Caco-2 (cell line): ENCODE measurements at regions not wholly inside any gene's neighbourhood (a gene's known extent, or its start where the extent isn't known, plus 50 kb on each side); places are given as distances from the start of the nearest gene placed in this dataset.

Experiments used
- BruUV-seq: library from RNA; stranded (reverse); fragments of 400-500 nt; replicated peaks from 2 replicates; lab custom pipeline; 2021; lab: Mats Ljungman, UMichigan
- CTCF ChIA-PET: fragments of 300-600 bp; sonication (Branson Sonifier 250); formaldehyde crosslinking; loops from one replicate; lab custom pipeline; 2022; ENCODE audit warnings: antibody characterized with exemption; lab: Charles Lee
- POLR2A ChIA-PET: fragments of 300-600 bp; sonication (Branson Sonifier 250); formaldehyde crosslinking; loops from one replicate; lab custom pipeline; 2022; ENCODE audit warnings: antibody characterized with exemption; lab: Charles Lee
- DNase-seq, 2 experiments: peaks; one replicate each; pipeline versions ENCODE4 v3.0.0 to v3.0.0-alpha.2; 2020 to 2022
- H3K27me3 ChIP-seq: replicated peaks from 2 replicates; pipeline ENCODE4 v1.6.0; 2011; ENCODE audit warnings: low read length; ENCODE audit not compliant: control insufficient read depth, insufficient read depth
- H3K36me3 ChIP-seq: 2 replicates; pipeline ENCODE4 v1.5.1; 2011; ENCODE audit warnings: low read length; ENCODE audit not compliant: control insufficient read depth, insufficient read depth
- H3K4me1 ChIP-seq: fragments of 250-450 bp; sonication (Bioruptor Pico); 2 replicates; pipeline ENCODE4 v1.5.1; 2020; ENCODE audit warnings: mild to moderate bottlenecking
- H3K4me3 ChIP-seq: 2 replicates; pipeline ENCODE4 v1.5.1; 2011; ENCODE audit warnings: low read depth, mild to moderate bottlenecking, control low read depth, low read length
- H3K9me3 ChIP-seq: fragments of 250-450 bp; sonication (Bioruptor Pico); 2 replicates; pipeline ENCODE4 v1.5.1; 2020; ENCODE audit warnings: mild to moderate bottlenecking, moderate library complexity
- H3K27ac Mint-ChIP-seq: one replicate; pipeline ENCODE4 v1.8.0; 2022; ENCODE audit warnings: mixed read lengths; ENCODE audit not compliant: unreplicated experiment
- H3K27me3 Mint-ChIP-seq: one replicate; pipeline ENCODE4 v1.8.0; 2022; ENCODE audit warnings: mixed read lengths; ENCODE audit not compliant: insufficient read depth, unreplicated experiment
- H3K36me3 Mint-ChIP-seq: one replicate; pipeline ENCODE4 v1.8.0; 2022; ENCODE audit warnings: mild to moderate bottlenecking, mixed read lengths; ENCODE audit not compliant: insufficient read depth, unreplicated experiment
- H3K4me1 Mint-ChIP-seq: one replicate; pipeline ENCODE4 v1.8.0; 2022; ENCODE audit warnings: low read depth, mixed read lengths; ENCODE audit not compliant: unreplicated experiment
- H3K4me3 Mint-ChIP-seq: one replicate; pipeline ENCODE4 v1.8.0; 2022; ENCODE audit warnings: mild to moderate bottlenecking, moderate library complexity, mixed read lengths; ENCODE audit not compliant: unreplicated experiment
- H3K9me3 Mint-ChIP-seq: one replicate; pipeline ENCODE4 v1.8.0; 2022; ENCODE audit warnings: mixed read lengths; ENCODE audit not compliant: unreplicated experiment
- intact Hi-C: fragments of 100-400 bp; cut with micrococcal nuclease; formaldehyde crosslinking; loops from one replicate; pipeline ENCODE4 v1.10.0; 2022; ENCODE audit not compliant: unreplicated experiment
- TF ChIP-seq, protein P1 (sequence below), 2 experiments: fragments of 200-600 bp in 1 of 2; IDR thresholded peaks; 1 replicate in 1 of 2; 2 replicates in 1 of 2; pipeline versions ENCODE4 v1.5.1 to v1.8.0; 2011 to 2022; ENCODE audit warnings: antibody characterized with exemption in 1 of 2, control low read depth in 1 of 2, inconsistent platforms in 1 of 2, low read depth in 1 of 2, low read length in 1 of 2, mild to moderate bottlenecking in 1 of 2, moderate library complexity in 1 of 2; ENCODE audit not compliant: insufficient read depth in 1 of 2, severe bottlenecking in 1 of 2, unreplicated experiment in 1 of 2

- H3K9me3 Mint-ChIP-seq: no peaks in the 10 kb centered on the region
- intact Hi-C loops: loop anchor here (10.0 kb wide), 3 partner anchors 178 to 658 kb away; no protein-coding TSS in a partner anchor
- CTCF ChIA-PET: no interaction called here
These were observed 198.5 kb upstream of the FMN2 start for GRCh38 chr1:239893127-239893731.

DNA sequence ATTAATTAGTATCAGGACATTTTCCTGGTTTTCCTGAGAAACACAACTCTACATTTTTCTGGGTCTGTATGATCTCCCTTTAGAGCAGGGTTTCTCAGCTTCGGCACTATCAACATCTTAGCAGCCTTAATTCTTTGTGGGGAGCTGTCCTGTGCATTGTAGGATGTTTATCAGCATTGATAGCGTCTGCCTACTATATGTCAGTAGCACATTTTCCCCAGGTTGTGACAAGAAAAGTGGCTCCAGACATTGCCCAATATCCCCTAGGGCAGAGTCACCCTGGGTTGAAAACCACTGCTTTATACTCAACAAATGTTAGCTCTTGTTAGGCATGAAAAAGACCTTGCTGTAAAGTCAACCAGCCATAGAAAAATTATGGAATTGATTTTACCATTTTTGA, 195.1 kb upstream of the FMN2 start:
- H3K27ac Mint-ChIP-seq: no peak overlapping the region
- no peaks in the 10 kb centered on the region for H3K9me3 Mint-ChIP-seq
- H3K27me3 ChIP-seq: no peaks in the 10 kb centered on the region
- peaks cover 2% of the 10 kb centered on the region for H3K27me3 Mint-ChIP-seq
- intact Hi-C loops: loop anchor here (10.0 kb wide), 3 partner anchors 182 to 662 kb away; no protein-coding TSS in a partner anchor
- no TSS peak for BruUV-seq
- H3K4me1 Mint-ChIP-seq: no peaks in the 10 kb centered on the region
- H3K36me3 Mint-ChIP-seq: no peaks in the 10 kb centered on the region
- H3K4me1 ChIP-seq: no peaks in the 10 kb centered on the region
- H3K9me3 ChIP-seq: no peaks in the 10 kb centered on the region
- no peak overlapping the region for H3K4me3 ChIP-seq
- ChIA-PET POLR2A (no interaction called here), CTCF (no interaction called here)
- TF ChIP-seq, protein P1, sequence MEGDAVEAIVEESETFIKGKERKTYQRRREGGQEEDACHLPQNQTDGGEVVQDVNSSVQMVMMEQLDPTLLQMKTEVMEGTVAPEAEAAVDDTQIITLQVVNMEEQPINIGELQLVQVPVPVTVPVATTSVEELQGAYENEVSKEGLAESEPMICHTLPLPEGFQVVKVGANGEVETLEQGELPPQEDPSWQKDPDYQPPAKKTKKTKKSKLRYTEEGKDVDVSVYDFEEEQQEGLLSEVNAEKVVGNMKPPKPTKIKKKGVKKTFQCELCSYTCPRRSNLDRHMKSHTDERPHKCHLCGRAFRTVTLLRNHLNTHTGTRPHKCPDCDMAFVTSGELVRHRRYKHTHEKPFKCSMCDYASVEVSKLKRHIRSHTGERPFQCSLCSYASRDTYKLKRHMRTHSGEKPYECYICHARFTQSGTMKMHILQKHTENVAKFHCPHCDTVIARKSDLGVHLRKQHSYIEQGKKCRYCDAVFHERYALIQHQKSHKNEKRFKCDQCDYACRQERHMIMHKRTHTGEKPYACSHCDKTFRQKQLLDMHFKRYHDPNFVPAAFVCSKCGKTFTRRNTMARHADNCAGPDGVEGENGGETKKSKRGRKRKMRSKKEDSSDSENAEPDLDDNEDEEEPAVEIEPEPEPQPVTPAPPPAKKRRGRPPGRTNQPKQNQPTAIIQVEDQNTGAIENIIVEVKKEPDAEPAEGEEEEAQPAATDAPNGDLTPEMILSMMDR (IDR thresholded peaks at IDR 0.05; ENCODE audit: insufficient read depth in 1 of 2, low read depth in 1 of 2, low read length in 1 of 2, severe bottlenecking in 1 of 2, unreplicated experiment in 1 of 2): no peak
- DNase-seq: no peak
- H3K4me3 Mint-ChIP-seq: no peak overlapping the region
- no peaks in the 10 kb centered on the region for H3K36me3 ChIP-seq

More at GRCh38 chr1:239893127-239893731, 198.5 kb upstream of the FMN2 start:
- no TSS peak for BruUV-seq
- H3K4me1 Mint-ChIP-seq: no peaks in the 10 kb centered on the region
- Histone ChIP-seq H3K36me3 (no peaks in the 10 kb centered on the region), H3K9me3 (no peaks in the 10 kb centered on the region), H3K27me3 (no peaks in the 10 kb centered on the region), H3K4me3 (no peak overlapping the region), H3K4me1 (no peaks in the 10 kb centered on the region)
- H3K27ac Mint-ChIP-seq: no peak overlapping the region
- DNase-seq: no peak
- TF ChIP-seq, protein P1 (IDR thresholded peaks at IDR 0.05; ENCODE audit: insufficient read depth in 1 of 2, low read depth in 1 of 2, low read length in 1 of 2, severe bottlenecking in 1 of 2, unreplicated experiment in 1 of 2): no peak
- H3K4me3 Mint-ChIP-seq: no peak overlapping the region
- H3K27me3 Mint-ChIP-seq: peaks cover 2% of the 10 kb centered on the region
- no peaks in the 10 kb centered on the region for H3K36me3 Mint-ChIP-seq
- POLR2A ChIA-PET: no interaction called here

GRCh38 chr1:239896980-239897379, 194.7 kb upstream of the FMN2 start:
- Mint-ChIP-seq H3K36me3 (no peaks in the 10 kb centered on the region), H3K27ac (no peak overlapping the region), H3K27me3 (peaks cover 2% of the 10 kb centered on the region), H3K4me3 (no peak overlapping the region), H3K4me1 (no peaks in the 10 kb centered on the region), H3K9me3 (no peaks in the 10 kb centered on the region)
- Histone ChIP-seq H3K9me3 (no peaks in the 10 kb centered on the region), H3K4me1 (no peaks in the 10 kb centered on the region), H3K27me3 (no peaks in the 10 kb centered on the region), H3K36me3 (no peaks in the 10 kb centered on the region), H3K4me3 (no peak overlapping the region)
- DNase-seq: no peak
- TF ChIP-seq, protein P1 (IDR thresholded peaks at IDR 0.05; ENCODE audit: insufficient read depth in 1 of 2, low read depth in 1 of 2, low read length in 1 of 2, severe bottlenecking in 1 of 2, unreplicated experiment in 1 of 2): no peak
- ChIA-PET POLR2A (no interaction called here), CTCF (interaction anchor here (1.4 kb wide), 1 partner anchor 338 kb away, joined by 5 read pairs; no protein-coding TSS in a partner anchor)
- BruUV-seq: no TSS peak
- intact Hi-C loops: loop anchor here (10.0 kb wide), 3 partner anchors 182 to 662 kb away; no protein-coding TSS in a partner anchor
